NCI-H2081 (cell line): ENCODE measurements at regions not wholly inside any gene's neighbourhood (a gene's known extent, or its start where the extent isn't known, plus 50 kb on each side); places are given as distances from the start of the nearest gene placed in this dataset.
A peak's percentile ranks its signal among the peaks of the same experiment; 100 is the strongest.

Experiments
- DNase-seq, 2 experiments: peaks; one replicate each; lab custom pipeline; 2025; lab: John Stamatoyannopoulos, UW

DNA sequence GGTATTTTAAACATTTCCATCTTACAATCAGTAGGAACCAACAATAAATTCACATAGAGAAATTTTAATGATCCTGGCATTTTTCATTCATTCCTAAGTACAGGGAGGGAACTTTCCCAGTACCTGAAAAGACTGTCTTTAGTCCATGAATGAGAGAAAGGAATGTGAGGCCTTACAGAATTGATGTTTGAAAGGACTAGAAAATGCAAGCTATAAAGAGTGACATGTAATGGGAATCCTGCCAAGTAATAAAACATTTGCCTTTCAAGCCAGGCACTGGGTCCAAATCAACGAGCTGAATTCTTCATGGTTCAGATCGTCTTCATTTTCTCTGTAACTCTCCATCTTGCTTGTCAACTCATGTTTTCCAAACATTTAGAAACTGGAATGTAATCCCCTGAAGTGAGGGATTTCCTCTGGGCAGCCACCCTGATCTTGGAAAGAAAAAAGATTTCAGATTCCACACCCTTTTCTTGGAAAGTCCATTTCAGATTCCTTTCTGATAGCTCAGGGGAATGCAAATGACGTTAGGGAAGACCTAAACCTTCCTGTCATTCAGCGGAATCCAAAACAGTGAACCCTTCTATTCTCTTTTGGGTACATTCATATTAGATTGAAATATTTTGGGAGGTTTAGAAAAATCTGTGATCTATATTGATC, 315.8 kb downstream of the SH3GL2 start:
- no peak for DNase-seq

DNA sequence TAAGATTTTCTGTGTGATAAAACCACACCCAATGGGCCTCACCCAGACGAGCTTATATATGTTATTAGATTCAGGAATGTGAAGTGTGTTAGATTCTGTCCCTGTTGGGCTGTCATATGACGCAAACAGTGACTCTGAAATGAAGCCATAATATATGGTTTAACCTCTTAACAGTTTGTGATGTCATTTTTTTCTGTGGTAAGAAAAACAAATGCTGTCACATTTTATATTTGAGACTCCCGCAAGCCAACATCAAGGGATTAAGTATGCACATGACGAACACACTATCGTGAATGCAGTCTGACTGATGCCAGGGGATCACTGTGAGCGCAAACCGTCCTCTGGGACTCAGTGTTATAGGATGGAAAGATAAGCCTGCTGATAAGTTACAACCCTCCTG, 321.7 kb downstream of the SH3GL2 start:
- DNase-seq, result no peak

DNA sequence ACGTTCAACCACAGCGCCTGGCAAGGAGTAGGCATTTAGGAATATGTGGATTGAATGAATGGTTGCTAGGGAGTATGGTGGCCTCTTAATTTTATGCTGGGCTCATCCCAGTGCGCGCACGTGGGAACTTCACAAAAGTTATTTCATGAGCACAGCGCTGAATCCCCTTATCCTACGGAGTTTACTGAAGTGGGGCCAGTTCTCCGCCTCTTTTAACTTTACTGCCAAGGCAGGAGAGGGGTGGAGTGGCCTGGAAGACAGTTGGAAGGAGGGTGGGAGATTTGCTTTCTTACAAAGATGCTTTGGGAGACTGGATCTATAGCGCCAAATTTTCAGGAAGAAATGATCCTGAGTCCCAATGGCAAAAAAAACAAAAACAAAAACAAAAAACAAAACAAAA, 326.5 kb downstream of the SH3GL2 start:
- DNase-seq, result no peak

DNA sequence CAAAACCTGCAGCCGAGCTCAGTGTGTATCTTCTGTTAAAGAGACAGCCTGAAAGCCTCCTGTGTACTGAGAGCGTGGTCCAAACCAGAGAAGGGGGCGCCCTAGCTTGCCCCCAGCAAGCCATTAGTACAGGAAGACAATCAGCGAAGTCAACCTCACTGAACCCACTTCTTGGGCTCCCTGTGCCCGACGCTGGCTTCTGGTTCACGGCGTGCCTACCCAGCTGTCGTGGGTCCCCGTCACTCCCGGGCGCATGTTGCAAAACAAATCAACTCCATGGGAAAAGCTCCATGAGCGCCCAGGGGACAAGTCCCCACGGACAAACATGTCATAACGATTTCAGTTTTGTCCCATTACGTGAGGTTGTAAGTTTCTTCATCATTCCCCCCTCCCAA, 326.9 kb downstream of the SH3GL2 start:
- no peak for DNase-seq

DNA sequence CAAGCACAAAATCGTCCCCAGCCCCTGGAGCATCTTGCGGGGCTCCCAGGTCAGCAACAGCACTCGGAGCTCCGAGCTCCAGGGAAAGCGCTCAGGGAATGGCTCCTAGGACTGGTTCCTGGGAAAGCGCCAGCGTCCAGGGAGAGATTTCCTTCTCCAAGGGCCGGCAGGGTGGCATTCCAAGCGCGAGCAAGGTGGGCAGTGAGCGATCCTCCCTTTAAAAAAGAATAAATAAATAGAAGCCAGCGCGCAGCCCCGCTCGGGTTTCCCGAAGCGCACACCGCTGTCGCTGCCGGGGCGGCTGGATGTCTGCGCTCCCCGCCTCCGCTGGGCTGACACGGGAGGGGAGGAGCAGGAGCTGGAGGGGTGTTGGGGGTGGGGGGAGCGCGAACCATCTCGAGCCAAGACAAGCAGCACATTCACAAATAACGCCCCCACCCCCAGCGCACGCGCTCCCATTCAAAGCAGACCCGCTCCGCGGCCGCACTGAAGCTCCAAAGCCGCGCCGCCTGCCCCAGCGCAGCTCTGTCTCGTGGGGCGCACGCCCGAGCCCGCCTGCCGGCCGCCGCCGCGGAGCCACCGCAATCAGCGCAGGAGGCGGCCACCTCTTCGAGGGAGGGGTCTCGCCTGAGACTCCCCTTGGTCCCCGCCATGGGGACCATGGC, 327.4 kb downstream of the SH3GL2 start:
- DNase-seq, result peak; percentile 31 to 48

DNA sequence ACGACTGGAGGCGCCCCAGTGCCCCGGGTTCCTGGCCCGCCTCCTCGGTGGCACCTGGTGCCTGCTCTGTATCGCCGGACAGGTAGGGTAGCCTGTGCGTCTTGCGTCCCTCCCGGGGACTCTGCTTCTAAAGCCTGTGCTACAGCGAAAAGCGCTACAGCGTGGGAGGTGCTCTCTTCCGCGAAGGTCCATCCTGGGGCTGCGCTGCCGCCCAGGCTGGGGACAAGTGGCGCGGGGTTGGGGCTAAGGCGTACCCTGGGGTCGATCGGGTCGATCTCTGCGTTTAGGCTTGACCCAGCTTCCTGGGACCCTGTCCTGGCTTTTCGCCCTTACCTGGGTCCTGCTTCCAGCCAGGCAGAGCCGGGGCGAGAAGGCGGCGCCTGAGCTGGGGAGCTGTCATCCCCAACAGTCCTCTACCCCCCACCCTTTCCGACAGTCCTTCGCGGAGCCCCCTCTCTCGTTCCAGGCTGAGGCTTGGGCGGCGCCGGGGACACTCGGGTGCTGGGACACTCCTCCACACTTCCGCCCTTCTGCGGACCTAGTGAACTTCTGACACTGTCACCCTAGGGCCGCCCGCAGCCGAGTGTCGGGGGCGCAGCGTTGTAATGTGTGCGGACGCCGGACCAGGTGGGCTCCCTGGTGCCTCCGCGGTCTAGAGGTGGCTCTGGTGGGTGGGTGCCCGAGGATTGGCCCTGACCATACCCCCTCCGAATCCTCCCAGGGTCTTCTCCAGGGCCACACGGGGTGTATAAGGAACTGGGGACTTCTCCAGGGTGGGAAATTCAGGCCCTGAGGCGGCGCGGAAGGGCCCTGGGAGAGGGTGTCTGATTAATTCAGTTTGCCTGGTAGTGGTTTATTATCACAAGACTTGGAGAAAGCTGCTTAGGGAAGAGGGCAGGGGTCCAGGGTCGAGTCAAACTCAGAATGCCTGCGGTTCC, 328.2 kb downstream of the SH3GL2 start:
- no peak for DNase-seq

DNA sequence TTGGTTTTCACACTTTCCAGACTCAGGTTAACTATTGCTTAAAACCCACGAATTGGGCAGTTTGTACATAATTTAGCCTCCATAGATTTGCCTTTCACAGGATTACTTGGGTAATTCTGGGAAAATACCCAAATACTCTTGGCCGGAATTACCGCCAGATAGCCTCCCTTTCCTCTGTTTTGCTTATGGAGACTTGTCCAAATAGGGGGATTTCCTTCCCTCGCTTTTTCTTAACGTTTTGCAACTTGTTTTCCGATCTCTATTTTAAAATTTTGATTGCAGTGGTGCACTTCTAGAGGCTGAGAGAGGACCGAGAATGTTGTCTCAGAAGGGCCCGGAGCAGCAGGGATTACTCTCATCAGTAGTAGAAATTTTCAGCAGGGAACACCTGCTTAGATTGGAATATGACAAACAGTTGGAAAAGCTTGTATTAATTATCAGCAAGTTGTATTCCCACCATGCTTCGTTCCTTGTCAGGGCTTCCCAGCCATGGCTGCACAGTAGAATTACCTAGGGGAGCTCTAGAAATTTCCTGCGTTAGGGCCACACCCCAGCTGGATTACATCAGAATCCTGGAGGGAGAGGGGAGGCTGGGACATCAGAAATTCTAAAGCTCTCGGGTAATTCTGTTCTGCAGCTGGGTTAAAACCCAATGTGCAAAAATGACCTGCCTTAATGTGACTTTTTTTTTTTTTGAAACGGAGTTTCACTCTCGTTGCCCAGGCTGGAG, 329.1 kb downstream of the SH3GL2 start:
- DNase-seq, result no peak

DNA sequence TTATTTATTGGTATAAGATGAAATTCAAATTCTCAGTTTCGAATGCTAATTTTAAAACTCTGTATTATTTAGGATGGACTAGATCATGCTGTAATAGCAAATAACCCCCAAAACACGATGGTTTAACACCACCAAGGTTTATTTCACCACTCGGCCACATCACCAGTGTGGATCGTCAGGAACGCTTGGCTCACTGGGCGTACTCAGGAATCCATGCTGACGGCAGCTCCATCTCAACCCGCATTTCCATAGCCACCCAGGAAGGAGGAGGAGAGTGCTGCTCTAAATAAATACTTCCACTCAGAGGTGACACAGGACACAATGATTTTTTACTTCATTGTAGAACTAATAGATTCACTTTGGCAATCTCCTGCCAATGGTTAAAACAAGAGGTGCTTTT, 347.4 kb downstream of the SH3GL2 start:
- DNase-seq, result no peak

DNA sequence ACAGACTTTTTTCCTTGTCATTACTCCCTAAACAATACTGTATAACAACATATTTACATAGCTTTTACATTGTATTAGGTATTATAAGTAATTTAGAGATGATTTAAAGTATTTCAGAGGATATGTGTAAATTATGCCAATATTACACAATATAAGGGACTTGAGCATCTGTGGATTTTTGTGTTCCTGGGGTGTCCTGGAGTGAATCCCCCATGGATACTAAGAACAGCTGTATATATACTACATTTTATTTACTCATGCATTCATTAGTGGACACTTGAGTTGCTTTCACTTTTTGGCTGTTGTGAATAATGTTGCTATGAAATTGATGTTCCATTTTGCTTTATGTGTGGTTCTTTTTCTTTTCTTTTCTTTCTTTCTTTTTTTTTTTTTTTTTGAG, 348.8 kb downstream of the SH3GL2 start:
- DNase-seq, result no peak

DNA sequence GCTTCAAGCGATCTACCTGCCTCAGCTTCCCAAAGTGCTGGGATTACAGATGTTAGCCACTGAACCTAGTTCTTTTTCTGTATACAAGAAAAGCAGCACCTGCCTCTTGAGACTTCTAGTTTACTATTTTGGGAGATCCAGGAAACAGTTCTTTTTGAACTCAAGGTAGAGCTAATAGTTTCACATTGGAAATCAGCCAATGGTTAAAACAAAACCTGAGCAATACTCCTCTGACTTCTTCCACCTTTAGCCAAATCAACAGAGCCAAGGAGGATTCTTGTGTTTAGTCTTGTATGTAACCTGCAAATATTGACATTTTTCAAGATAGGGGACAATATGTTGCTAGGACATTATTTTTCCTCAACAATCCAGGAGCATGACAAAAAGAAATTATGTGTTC, 349.4 kb downstream of the SH3GL2 start:
- DNase-seq, result no peak

DNA sequence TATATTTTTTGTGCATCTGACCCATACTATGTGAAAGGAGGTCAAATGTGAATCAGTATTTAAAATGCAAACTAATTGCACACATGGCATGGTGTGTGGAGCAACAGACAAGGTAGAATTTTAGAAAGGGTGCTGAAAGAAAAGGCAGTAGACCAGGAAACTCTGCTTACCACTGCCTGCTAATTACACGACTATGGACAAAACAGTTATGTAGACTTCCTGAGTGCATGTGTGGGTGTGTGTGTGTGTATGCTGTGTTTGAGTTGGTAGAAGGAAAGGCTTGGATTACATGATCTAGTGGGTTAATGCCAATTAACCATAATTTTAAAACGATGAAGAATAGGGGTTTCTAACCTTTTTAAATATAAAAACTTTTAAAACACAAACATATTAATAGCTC, 349.9 kb downstream of the SH3GL2 start:
- DNase-seq, result peak in 1 of 2 experiments; percentile 23

DNA sequence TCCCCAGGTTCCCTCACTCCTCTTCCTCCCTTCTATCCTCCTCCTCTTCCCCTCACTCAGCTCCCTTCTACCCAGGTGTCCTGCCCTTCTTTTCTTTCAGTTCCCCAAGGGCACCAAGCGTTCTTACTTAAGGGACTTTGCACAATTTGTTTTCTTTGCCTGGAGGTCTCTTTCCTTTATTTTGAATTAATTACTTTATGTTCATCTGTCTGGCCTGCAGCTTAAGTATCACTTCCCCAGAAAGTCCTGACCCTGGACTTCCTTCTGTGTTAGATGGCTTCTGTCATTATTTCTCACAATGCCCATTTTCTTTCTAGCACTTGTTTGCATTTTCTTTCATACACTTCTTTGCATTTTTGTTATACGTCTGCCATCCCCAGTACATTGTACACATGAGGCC, 350.6 kb downstream of the SH3GL2 start:
- no peak for DNase-seq

DNA sequence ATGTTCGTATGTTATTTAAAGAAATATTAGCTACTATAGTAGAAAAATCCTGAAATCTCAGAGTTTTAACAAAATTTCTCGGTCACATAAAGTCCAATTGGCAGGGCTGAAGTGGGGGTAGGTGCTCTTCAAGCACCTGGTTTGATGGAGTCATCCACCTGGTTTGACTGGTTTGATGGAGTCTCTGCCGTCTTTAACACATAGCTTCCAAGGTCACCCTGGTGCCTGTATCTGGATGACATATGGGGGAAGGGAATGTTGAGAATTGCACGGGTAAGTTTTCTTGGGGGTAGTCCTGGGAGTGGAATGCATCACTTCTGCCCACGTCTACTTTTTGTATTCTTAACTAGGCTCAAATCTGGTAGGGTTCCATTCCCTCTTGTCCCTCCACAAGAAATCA, 351.2 kb downstream of the SH3GL2 start:
- no peak for DNase-seq

DNA sequence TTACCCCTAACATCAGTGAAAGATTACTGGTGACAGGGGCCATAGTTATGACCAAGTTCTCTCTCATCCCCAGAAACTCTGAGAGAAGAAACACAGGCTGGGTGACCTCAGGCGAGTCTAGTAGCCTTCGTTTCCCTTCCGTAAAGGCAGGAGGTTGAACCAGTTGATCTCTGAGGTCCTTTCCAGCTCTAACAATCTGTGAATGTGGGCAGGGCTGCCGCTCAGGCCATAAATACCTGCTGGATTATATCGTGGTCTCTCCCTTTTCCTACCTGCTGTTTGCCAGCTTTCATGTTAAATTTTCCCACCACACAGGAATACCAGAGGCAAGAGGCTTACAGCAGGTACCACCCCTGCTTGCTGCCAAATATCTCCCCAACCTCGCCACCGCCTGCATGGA, 357.5 kb downstream of the SH3GL2 start:
- DNase-seq, result no peak

DNA sequence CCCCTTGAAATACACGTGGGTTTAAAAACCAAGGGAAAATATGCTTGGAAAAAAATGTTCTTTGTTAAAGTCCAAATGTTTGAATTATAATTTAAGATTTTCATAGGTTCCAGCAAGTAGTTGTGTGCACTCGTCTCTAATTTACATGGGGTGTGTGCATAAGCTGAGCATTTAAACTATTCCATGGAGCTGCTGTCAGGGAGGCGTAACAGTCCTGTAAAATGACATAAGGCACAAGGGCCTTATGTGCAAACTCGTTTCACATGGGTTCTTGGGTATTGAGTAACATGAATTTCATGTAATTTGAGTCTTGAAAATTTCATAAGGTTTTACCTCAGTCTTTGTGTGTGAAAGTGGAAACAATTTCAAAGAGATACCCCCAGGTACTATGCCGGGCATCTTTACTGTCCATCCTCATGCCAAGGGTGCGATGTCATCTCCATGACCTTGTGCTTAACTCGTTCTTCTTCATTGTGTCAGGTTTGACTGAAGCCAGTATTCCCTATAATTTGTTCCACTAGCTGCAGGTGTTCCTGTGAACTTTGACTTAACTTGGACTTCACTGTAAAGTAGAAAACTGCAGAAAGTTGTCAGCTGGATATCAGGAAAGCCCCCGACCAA, 359.3 kb downstream of the SH3GL2 start:
- DNase-seq, result no peak

DNA sequence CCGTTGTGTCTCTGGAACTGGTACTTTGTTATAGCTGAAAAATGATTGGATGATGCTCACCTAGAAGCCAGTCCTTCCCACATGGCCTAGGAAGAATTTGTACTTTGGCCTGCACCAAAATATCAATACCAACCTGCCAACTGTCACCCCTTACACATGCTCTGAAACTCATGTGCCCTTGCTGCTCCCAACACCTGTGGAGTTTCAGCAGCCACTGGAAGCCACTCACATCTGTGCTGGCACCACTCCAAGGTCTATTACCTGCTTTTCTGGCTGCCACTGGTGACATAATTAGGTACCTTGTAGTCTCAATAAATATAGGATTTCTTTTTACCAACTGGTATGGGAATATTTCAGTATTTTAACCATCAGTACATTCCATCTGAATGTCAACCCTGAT, 363.6 kb downstream of the SH3GL2 start:
- peak; percentile 32 to 51 for DNase-seq

DNA sequence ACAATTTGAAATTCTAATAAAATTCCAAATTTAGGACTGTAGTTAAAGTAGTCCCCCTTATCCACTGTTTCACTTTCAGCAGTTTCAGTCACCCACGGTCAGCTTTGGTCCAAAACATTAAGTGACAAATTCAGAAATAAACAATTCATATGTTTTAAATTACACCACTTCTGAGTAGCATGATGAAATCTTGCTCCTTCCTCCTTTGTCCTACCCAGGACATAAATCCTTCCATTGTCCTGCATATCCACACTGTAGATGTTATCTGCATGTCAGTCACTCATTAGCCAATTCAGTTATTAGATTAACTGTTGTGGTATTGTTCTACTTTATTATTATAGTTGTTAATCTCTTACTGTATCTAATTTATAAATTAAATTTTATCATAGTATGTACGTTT, 376.5 kb downstream of the SH3GL2 start:
- DNase-seq, result no peak

DNA sequence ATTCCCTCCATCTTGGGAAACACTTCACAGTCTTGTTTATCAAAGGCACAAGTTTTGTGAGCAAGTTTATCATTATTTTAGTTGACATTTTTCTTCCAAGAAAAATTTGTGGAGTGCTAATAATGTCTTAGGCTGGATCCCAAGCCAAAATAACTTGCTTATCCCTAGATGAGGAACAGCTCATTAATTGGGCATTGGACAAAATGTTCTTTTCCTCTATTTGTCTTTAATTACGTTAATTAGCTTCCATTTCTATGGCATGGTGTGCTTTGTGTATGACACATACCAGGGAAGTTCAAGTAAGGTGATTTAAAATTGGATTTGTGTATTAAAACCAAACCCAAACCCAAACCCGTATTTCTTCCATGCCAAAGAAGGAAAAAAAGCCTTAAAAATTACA, 379.5 kb downstream of the SH3GL2 start:
- no peak for DNase-seq

DNA sequence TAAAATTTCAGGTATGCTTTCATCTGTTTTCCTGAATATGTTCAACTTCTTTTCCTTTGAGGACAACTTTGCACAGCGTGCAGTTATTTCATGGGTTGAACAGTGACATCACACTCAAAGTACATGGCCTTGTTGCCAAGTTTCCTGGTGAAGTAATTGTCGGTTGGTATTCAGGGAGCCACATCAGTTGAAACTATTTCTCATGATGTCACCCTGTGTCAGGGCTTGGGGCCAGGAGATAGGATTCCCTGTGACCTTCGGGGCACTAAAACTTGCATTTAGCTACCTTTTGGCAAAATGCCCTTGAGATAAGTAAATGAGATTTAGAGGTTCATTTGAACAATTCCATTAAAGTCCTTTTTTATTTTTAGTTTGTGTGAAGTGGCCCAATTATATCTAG, 383.9 kb downstream of the SH3GL2 start:
- DNase-seq, result no peak

DNA sequence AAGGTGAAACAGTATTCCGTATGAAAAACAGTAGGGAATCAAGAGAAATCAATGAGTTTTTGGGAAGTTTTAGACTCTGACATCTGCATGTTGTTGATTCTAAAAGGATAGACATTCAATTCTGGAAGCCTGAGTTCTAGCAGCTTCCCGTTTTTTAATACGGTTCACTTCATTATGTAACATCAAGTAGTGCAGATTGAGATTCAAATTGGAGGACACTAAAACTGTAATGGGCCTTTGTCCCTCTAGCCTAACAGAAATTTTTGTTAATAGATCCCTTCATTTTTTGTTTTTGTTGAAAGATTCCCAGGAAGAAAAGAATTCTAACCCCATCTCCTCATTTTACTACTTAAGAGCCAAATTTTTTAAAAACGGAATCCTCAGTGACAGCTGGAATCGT, 384.6 kb downstream of the SH3GL2 start:
- DNase-seq, result no peak

DNA sequence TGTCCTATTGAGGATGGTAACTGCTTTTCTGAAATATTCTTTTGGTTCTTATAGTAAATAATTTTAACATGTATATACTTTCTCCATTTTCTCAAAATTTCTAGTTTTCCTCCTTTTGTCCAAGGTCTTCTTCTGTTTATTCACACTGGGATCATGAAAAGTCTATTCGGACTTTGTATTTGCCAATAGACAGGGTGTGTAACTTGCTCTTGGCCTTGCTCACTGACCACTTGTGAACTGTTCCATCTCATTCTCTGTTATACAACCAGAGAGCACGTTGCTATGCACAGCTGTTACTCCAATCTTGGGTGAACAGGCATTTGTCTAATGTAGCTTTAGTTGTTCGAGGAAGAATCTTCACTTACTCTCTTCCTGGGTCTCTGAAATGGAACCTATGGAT, 388.9 kb downstream of the SH3GL2 start:
- no peak for DNase-seq

DNA sequence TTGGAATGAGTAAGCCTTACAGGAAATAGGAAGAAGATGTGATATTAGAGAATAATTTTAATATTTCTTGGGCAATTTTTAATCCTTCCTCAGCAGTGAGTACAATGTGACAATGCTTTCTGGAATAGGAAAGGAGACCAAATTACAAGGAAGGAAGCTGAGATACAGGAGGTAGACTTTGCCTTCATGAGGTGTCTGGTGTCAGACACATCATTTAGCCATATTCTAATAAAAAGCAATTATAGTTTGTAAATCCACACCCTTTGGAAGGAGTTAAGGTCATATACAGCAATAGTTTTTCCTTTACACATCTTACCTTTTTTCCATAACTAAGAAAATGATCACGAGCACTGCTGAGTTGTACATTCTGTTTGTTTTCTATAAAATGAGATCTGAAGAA, 390.4 kb downstream of the SH3GL2 start:
- no peak for DNase-seq
